Left hindlimb (tissue), 1 donor: ENCODE measurements at regions not wholly inside any gene's neighbourhood (a gene's known extent, or its start where the extent isn't known, plus 50 kb on each side); places are given as distances from the start of the nearest gene placed in this dataset.
"Not testable (repeated sequence)": the region's sequence is repeated elsewhere in the genome, so short reads cannot be mapped to it uniquely, and the experiment has no call there.

Experiments
- DNase-seq: peaks from one replicate; pipeline ENCODE4 v3.0.0-alpha.2; 2018

DNA sequence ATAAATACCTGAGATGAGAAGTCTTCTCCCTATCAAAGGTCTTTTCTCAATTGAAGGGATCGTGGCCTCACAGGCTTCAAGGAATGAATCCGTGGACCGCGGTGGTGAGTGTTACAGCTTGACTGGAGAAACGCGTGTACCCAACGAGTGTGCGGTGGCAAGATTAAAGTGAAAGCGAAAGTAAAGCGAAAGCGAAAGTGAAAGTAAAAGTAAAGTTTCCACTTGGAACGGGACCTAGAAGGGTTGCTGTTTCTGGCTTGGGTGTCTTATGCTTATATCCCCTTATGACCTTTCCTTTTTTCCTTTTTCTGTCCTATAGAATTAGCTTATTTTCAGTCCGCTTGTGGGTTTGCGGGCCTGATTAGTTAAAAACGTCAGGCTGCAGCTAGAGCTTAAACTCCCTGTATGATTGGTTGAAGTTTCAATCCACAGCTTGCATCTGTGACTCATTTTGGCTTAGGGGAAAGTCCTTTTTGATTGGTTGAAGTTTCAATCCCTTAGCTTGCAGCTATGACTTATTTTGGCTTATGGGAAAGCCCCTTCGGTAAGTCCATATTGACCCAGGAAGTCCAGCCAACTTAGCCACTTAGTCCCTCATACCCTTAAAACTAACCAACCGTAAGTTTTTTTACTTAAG lies 924.3 kb upstream of the CDH10 start:
- DNase-seq, result no peak

DNA sequence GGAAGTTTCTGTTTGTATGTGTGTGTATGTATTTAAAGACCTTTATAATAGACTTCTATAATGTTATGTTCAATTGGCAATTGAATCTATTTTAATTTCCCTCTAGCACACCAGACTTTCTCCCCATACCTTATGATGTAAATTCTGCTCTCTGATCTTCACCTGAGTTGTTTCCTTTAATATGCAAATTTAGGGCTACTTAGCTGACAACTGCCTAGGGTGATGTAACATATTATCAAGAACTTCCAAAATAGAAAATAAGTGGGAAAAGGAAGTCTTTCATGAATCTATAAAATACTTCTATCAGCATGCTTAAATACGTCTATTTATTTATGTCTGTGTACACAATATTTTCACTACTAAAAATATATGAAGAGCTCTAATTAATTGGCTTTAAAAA lies 923.5 kb upstream of the CDH10 start:
- no peak for DNase-seq

DNA sequence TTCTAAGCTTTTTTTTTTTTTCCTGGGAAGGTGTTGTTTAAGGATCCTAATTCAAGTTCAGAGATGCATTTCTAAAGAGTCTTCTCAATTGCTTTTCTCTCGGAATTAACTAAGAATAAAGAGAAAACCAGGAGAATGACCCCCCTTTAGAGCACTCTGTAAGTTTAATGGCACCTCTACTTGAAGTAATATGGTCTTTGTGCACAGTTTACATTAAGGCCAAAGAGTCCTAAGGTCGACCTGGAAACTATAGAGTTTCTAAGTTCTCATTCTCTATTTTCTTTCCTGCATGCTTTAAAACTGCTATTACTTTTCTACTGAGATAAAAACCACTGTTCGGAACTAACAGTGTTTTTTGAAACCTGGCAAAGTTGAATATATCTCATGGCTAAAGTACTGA lies 923.1 kb upstream of the CDH10 start:
- no peak for DNase-seq

DNA sequence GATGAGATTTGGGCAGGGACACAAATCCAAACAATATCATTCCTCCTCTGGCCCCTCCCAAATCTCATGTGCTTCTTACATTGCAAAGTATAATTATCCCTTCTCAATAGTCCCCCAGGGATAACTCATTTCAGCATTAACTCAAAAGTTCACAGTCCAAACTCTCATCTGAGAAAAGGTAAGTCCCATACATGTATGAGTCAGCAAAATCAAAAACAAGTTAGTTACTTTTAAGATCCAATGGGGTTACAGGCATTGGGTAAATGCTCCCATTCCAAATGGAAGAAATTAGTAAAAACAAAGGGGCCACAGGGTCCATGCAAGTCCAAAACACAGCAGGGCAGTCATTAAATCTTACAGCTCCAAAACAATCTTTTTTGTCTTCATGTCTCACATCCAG lies 917.9 kb upstream of the CDH10 start:
- DNase-seq, result no peak

DNA sequence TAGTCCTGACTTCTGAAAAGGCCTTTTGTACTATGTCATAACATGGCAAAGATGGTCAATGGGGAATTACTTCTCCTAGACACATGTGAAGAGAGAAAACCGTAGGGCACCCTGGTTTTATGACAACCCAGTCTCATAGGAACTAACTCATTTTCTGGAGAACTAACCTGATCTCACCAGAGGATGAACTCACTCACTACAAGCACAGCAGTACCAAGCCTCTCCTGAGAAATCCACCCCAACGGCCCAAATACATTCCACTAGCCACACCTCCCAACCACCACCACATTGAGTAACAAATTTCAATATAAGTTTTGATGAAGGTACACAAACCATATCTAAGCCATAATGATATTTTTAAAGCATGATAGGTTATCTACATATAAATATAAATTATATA lies 909.3 kb upstream of the CDH10 start:
- no peak for DNase-seq

DNA sequence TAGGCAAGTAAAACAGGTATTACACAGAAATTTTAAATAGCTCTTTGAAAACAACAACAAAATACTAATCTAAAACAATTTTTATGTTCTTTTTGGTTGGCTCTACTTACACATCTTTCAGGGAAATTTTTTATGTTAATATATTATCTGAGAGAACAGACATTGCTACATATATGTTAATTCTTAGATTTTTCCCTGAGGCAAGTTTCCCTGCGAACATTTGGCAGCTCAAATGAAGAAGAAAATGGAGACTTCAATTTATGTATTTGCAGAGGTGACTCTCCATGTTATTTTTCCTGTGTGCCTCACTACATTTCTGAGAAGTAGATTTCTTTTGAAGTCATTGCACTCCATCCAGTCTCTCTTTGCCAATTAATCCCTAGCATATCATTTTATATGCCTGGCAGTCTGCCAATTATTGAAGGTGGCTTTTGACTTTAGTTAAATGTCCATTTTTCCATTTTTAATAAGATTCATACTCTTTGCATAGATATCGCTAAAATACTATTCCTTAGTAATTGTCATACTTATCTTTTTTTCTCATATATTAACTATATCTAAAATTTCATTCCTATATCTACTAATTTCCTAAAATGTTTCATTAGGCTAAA lies 908.2 kb upstream of the CDH10 start:
- DNase-seq, result no peak

DNA sequence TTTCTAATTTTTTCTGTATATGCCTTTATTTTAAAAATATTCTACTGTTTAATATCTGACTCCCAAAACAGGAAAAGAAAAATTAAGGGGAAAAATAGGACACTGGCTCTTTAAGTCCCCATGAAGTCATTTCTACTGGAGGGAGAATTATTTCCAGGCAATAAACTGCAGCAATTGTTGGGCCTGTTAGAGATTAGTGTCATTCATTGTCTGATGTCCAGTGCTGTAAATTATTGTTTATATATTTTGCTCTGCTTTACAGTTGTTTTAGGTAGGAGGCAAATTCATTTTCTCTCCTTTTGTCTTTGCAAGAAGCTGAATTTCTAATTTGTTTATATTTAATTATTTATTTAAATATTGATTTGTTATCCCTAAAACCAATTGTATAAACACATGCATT lies 906.0 kb upstream of the CDH10 start:
- no peak for DNase-seq

DNA sequence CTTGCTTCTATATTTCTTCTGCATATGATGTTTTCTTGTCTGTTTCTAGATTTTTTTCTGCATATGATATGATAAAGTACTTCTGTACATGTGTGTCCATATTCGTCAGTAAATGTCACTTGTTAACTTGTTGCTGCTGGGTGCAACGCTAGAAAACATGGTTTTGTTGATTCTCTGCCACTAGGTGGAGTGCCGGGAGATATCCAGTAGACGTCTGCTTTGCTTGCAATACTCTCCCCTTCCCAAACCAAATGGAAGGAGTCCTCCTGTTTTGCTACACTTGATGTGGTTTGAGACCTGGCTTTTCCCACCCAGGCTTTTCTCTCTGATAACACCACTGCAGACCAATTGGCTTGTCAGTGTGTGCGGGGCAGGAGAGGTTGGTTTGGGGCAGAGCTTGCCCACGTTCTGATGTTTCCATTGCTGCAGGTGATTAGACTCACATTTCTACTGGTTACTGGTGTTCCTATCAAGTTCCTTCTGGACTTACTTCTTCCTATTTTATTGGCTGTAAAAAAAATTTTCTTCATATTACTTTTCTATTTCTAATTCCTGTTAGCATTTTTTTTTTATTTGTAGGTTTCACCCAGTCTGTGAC lies 900.0 kb upstream of the CDH10 start:
- no peak for DNase-seq

DNA sequence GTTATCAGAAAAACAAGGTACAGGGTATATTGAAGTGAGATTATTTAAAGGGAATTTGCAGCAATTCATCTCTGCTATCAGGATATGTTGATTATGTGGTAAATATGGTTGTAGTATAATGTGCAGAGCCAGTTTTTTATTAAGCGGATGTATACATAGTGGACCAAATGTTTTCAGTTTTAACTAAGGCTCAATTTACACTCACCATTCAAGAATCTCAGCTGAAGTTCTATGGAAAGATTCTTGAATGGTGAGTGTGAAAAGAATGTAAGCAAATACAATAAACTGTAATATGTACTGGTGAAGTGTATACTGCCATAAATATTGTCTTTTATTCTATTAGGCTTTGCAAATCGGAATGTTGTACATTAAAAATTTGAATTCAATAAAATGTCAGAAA lies 895.9 kb upstream of the CDH10 start:
- no peak for DNase-seq

DNA sequence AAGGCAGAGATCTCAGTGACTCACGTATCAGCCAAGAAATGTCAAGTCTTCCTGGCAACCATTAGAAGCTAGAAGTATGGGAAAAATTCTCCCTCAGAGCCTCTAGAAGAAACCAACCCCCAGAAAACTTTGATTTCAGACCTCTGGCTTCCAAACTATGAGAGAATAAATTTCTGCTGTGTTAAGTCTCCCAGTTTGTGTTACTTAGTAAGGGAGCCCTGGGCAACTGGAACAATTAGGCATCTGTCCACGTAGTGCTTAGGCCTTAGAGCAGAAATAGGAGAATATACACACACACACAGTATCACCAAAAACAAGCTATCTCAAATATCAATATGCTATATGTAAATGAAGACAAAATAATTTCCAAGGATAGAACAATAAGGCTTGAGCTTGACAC lies 894.8 kb upstream of the CDH10 start:
- no peak for DNase-seq

DNA sequence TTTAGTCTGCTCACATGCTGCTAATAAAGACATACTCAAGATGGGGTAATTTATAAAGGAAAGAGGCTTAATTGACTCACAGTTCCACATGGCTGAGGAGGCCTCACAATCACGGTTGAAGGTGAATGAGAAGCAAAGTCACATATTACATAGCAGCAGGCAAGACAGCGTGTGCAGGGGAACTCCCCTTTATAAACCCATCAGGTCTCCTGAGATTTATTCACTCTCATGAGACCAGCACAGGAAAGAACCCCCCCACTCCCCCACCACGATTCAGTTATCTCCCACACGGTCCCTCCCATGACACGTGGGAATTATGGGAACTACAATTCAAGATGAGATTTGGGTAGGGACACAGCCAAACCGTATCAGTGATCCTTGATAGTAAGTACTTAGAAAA lies 891.7 kb upstream of the CDH10 start:
- DNase-seq, result not testable (repeated sequence)

DNA sequence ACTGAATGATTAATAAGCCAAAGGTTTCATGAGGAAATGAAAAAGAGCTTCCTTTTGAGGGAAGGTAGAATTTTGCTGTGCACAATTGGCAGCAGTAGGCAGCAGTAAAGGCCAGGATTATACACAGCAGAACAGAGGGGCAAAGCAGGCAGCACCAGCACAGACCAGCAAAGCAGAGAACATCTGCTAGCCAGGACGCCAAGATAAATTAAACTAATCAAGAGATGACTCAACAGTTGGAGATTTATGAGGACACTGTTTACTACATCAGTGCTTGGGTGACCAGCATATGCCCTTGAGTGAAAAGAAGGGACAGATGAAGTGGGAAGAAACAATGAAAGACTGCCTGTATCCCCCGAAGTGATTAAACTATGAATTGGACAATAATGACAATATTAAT lies 871.4 kb upstream of the CDH10 start:
- no peak for DNase-seq

DNA sequence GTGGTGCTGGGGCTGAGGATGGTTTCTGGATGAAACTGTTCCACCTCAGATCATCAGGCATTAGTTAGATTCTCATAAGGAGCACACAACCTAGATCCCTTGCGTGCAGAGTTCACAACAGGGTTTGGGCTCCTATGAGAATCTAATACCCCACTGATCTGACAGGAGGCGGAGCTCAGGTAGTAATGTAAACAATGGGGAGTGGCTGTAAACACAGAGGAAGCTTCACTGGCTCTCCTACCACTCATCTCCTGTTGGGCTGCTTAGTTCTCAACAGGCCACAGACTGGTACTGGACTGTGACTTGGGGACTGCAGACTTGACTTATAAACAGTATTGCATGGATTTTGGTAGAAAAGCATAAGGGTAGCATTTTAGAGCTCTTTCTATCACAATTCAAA lies 870.7 kb upstream of the CDH10 start:
- no peak for DNase-seq

DNA sequence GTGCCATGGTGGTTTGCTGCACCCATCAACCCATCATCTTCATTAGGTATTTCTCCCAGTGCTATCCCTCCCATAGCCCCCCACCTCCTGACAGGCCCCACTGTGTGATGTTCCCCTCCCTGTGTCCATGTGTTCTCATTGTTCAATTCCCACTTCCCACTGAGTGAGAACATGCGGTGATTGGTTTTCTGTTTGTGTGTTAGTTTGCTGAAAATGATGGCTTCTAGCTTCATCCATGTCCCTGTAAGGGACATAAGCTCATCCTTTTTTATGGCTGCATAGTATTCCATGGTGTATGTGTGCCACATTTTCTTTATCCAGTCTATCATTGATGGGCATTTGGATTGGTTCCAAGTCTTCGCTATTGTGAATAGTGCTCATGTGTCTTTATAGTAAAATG lies 865.9 kb upstream of the CDH10 start:
- DNase-seq, result not testable (repeated sequence)

DNA sequence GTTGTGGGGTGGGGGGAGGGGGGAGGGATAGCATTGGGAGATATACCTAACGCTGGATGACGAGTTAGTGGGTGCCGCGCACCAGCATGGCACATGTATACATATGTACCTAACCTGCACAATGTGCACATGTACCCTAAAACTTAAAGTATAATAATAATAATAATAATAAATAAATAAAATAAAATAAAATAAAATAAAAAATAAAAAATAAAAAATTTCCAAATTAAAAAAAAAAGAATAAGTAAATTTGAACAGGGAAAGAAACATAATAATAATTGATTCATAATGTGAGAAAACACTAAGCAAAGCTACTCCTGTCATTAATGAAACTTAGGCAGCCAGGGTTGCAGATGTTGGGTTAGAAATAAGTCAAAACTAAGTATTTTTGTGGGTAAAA lies 863.2 kb upstream of the CDH10 start:
- DNase-seq, result not testable (repeated sequence)

DNA sequence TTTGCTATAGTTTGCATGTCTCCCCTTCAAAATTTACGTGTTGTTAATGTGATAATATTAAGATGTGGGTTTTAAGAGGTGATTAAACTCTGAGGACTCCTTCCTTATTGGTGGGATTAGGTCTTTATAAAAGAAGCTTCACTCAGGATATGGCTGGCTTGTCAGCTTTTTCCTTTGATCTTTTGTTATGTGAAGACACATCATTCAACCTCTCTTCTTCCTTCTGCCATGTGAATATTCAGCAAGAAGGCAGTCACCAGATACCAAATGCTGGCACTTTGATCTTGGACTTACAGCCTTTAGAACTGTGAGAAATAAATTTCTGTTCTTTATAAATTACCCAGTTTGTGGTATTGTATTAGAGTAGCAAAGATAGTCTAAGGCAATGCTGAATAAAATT lies 855.9 kb upstream of the CDH10 start:
- no peak for DNase-seq

DNA sequence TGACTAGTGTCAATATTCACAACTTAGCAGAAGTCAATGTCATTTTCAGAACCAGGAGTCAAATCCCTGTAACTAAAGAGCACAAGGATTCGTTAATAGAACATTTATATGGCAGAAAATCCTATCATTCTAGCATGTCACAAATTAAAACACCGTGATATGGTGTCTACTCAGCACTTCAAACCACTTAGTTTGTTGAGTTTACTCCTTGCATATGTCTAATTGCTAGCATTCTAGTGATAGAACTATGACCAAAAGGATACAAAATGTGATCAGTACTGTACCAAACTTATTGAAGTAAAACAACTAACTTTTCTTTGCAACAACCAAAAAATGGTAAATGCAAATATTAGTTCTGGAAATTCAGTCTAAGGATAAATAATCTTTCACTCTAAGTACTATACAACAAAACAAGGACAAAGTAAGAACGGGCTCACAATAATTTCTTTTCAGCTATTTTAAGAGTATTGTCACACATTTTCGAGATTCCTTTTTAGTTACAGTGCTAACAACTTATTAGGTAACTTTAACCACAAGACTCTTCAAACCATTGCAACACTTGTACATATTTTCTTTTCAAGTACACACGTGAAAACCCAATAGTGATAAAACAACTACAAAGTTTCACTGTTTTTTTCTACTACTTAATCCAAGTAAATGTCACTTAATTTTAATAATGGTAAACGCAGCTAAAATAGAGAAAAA lies 845.2 kb upstream of the CDH10 start:
- DNase-seq, result no peak

DNA sequence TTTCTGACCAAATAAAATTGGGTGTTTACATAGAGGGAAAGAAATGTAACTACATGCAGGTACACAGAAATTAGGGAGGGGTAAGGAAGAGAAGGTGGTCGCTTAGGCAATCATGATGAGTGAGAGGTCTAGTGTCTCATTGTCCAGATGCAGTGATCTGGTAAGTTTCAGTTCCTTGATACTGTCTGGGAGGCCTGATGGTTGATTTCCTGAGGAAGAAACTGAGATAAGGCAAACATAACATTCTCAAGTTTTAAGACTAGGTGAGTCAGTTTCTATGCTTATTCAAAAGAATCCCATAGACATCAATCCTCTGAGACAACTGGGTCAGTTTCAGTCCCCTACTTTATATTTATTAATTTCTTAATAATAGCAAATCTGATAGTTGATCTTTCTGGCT lies 843.3 kb upstream of the CDH10 start:
- no peak for DNase-seq

DNA sequence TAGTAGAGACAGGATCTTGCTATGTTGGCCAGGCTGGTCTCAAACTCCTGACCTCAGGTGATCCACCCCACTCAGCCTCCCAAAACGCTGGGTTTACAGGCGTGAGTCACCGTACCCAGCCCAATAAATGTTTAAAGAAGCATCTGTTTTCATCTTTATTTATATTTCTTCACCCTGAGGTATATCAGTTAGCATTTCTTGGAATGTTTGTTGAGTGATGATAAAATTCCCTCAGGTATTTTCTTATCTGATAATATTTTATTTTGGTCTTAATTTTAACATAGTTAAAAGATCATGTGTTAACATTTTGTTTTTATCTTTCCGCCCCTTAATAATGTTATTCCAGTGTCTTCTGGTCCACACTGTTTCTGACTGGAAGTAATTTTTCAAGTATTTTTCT lies 839.6 kb upstream of the CDH10 start:
- DNase-seq, result no peak

DNA sequence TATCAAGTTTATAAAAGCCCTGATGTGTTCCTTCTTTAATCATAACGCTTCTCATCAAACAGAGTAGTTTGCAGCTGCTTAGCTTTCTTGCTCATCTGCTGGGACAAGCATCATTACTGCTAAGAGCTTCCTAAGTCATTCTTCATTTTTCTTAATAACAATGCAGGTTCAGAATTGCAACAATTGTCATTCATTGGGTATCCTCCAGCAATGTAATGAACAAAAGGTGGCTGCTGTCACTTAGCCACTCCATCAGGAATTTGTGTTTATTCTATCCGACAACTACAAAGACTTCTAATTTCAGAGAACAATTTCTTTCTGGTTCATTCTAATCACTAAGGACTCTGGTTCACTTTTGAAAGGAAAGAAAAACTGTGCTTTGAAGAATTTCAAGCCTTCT lies 836.7 kb upstream of the CDH10 start:
- no peak for DNase-seq

DNA sequence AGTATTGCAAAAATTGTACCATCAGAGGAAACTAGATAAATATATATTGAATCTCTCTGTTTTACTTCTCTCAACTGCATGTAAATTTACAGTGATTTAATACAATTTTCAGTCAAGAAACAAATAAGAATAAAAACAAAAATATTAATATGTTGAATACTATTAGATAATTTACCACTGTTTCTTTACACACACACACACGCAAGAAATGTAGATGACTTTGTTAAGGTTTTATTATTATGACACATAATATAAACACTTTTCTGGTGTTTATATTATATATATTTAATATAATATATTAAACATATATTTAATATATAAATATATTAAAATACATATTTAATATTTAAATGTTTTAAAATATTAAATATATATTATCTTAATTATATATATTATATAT lies 814.3 kb upstream of the CDH10 start:
- no peak for DNase-seq

DNA sequence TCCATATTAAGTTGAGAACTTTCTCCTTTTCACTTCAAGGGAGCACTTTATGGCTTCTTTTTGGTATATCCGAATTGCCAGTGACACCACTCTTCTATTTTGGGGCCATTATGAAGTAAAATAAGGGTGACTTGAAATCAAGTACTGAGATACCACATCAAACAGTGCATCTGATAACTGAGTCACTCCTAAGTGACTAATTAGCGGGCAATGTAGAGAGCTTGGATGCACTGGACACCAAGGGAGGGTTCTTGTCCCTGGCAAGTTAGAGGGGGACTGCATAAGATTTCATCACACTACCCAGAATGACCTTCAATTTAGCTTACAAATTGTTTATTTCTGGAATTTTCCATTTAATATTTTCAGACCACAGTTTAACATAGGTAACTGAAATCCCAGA lies 813.9 kb upstream of the CDH10 start:
- no peak for DNase-seq

DNA sequence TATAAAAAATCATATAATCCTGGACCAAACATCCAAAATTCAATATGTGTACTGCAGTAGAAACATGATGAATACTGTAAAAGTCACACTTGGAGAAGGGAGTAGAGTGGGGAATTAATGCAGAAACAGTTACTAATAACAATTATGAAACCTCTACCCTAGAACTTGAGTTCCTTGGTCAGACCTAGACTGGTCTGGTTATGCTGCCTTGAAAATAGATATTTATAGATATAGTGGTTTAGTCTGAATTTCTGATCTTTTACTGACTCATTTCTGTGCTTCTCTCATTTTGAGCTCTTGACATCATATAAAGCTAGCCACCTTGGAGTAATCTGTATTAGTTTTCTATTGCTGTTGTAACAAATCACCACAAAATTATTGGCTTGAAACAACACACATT lies 808.7 kb upstream of the CDH10 start:
- DNase-seq, result no peak

DNA sequence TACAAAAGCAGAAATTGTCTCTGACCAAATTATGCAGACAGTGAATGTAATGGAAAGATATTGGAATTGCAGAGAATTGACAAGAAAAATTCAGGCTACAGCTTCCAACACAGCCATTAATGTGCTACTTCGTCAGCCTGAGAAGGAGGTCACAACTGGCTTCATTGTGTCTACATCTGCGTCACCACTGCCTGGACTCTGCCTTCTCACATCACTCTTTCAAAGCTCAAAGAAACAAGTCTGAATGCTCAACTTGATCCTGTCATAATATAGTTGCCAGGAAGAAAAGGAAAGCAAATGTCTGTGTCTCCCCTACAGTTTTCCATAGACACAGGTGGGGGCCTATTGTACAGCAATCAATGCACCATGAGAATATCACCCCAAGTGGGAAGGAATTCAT lies 806.5 kb upstream of the CDH10 start:
- DNase-seq, result no peak
